NCI-H345 treated with DMSO at 0.1 percent for 48 hours (cell line): ENCODE measurements at regions not wholly inside any gene's neighbourhood (a gene's known extent, or its start where the extent isn't known, plus 50 kb on each side); places are given as distances from the start of the nearest gene placed in this dataset.

Source experiments
- DNase-seq: peaks from one replicate; lab custom pipeline; 2025; ENCODE audit not compliant: unreplicated experiment; lab: John Stamatoyannopoulos, UW

DNA sequence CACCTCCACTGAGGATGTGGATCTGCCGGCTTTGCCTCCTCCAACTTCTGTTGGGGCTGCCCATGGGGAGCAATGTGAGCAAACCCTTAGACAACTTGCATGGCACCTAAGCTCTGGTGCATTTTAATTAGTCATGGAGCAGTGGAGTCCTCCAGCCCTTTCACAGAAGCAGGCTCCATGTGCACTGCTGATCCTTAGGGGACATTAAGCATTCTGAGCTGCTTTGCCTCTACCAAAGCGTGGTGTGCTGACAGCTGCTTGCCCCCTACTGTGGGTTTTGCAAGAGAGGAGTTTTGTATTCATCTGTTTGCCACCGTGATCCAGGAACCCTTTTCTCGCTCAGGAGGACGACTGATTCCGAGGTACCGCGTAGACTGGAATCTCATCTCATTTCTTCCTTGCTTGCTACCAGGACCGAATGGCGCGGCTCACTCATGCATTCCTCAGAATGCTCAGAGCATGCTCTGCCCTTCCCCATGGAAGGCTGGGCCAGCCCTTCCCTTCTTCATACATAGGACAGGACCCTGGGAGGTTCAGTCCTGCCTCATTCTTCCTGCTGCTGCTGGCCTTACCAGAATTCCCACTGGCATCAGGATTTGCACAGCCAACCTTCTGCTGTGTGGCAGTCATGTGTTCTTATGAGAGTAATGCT is 432.5 kb downstream of the GADD45G start:
- DNase-seq: peak; percentile 54

DNA sequence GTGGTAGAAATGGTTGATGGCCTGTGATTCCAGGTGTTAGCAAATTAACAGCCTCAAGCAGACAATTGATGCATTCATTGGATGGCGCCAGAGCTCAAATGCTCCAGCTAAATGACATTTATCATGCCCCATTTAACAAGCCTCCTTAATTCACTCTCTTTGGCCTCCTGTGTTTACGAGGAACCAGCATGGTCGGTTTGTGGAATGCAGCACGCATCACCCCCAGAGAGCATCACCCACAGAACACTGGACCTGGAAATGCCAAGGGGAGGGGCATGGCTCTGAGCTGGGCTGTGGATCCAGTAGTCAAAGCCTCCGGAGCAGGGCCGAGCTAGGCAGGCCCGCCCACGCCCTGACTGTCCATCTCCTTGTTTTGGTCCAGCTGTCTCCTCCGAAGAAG is 434.0 kb downstream of the GADD45G start:
- DNase-seq: peak; percentile 74

- peak; percentile 90 for DNase-seq
These were observed 439.5 kb downstream of the GADD45G start for GRCh38 chr9:90044263-90044662.

DNA sequence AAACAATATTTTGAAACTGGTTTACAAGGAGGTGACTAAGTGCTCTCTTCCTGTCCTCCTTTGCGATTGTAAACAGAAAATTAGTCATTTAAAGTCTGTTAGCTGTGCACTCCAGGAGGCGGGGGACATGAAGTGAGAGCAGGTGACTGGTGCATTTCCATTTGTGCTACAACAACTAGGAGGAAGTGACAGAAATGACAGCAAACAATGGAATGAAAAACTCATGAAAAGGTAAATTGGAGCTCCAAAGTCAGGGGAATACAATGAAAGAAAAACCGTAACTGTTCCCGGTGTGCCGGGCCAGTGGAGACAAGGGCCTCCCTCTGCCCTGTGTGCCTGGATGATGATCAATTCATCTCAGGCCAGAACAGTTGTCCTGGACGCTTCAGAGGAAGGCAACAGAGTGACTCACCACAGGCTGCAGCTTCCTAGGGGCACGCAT is 439.9 kb downstream of the GADD45G start:
- peak; percentile 90 for DNase-seq

- DNase-seq: no peak
These were observed 441.6 kb downstream of the GADD45G start for GRCh38 chr9:90046317-90046861.

- no peak for DNase-seq
These were observed 443.0 kb downstream of the GADD45G start for GRCh38 chr9:90047828-90048227.

- no peak for DNase-seq
These were observed 447.6 kb downstream of the GADD45G start for GRCh38 chr9:90052366-90052765.

- DNase-seq: no peak
These were observed 448.2 kb downstream of the GADD45G start for GRCh38 chr9:90053027-90053426.

GRCh38 chr9:90054810-90055209 is 450.0 kb downstream of the GADD45G start:
- no peak for DNase-seq

DNA sequence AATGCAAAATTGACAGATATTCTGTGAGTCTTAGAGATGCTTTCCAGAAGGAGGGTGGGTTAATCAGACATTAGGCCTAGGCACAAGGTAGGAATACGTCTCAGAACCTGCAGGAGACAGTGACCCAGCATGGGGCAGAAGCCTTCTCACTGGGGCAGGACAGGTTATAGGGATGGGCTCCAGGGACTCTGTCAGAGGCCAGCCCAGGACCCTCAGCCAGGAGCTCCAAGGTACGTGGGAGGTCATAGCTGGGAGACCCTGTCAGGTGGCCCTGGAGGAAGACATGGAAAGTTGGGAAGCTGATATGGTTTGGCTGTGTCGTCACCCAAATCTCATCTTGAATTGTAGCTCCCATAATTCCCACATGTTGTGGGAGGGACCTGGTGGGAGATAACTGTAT is 450.4 kb downstream of the GADD45G start:
- no peak for DNase-seq

DNA sequence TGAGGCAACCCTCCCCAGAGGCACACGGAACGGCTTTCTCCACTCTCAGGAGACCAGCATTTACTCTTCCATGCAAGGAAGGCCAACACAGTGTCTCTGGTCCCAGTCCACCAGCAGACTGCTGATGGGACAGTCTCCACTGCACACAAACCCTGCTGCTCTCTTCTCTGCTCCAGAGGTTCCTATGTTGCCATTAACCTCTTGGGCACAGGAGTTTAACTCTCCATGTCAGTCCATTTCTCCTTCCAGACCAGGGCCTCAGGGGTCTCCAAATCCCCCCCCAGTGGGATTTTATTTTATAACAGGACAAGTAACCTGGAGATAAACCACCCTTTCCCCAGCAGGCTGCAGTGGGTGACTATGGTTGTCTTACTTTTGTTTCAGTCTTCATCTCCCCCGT is 452.5 kb downstream of the GADD45G start:
- DNase-seq: no peak

- DNase-seq: no peak
These were observed 453.5 kb downstream of the GADD45G start for GRCh38 chr9:90058182-90058763.

- no peak for DNase-seq
These were observed 454.6 kb downstream of the GADD45G start for GRCh38 chr9:90059436-90059835.

DNA sequence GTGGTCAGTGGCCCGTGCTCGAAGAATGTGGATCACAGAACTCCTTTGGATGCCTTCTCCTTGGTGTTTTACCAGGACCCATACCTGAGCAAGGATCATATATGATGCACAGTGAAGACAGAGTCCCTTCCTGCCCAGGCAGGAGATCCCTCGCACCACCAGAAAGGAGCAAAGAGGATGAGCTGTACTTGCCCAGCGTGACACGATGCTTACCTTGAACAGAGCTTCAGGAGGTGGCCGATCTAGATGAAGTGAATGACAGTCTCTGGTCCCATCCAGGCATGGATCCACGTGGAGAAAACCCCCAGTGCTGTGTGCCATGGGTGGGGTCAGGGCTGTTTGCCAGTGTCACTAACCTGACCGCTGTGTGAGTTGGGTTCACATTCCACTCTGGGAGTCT is 455.4 kb downstream of the GADD45G start:
- no peak for DNase-seq

DNA sequence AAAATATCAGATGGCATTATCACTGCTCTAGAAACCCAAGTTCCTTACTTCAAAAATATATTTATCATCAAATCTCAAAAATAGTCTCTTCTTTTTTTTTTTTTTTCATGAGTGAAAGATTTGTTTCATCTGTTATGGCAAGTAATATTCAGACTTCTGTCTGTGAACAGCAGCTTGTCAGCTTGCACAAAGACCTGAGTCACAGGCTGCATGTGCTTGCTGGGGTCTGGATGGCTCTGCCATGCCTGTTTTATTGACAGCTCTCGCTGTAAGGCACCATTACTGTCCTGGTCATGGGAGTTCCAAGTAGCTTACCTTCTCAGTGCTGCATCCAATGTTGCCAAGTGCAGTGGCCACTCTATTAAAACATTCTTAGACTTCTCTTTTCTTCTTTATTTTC is 456.4 kb downstream of the GADD45G start:
- DNase-seq: no peak

- no peak for DNase-seq
These were observed 458.2 kb downstream of the GADD45G start for GRCh38 chr9:90062982-90063381.

DNA sequence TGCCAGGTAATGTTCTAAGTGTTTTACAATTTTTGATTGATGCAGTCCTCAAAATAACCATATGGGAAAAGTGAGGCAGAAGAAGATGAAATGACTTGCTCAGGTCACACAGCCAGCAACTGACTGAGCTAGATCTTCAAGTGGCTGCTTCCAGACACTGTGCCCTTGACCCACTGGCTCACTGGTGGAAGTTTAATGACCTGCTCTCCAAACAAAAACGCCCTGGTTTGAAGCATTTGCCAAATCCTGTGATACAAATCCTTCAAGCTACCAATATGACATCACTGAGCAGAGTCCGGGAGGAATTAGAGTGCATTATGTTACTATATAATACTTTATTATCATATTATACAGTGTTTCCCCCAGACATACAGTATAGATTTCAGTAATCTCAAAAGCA is 459.4 kb downstream of the GADD45G start:
- DNase-seq: no peak

GRCh38 chr9:90064971-90065370 is 460.2 kb downstream of the GADD45G start:
- no peak for DNase-seq

DNA sequence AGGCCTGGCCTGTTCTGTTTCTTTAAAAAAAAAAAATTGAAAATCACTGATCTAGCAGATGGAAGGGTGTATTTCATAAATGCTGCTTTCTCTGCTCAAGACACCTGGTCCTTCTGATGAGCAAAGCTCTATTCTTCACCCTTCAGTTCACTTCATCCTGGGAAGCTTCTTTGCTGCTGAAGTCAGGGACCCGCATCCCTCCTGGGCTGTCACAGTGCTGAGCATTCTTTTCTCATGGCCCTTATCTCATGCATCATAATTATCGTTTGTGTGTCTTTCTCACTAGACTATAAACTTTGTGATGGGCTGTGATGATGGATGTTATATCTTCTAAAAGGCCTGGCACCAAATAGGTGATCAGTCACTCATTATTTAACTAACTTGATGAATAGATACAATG is 461.0 kb downstream of the GADD45G start:
- DNase-seq: no peak

DNA sequence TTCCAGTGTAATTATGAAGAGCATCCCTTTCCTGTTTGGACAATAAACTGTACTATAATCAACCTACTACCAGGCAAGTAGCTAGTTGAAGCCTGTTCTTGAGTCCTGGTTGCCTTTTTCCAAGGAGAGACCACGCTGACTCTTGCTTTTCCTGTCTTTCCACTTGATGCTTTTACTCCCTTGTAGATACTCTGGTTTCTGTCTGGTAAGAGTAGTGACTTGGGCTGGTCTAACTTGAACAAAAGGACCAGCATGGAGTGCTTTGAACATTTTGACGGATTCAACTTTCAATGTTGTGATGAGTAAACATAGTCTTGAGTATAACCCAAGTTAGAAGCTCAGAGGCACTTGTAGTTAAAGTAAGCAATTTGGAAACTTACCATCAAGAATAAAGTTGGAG is 464.3 kb downstream of the GADD45G start:
- DNase-seq: no peak

DNA sequence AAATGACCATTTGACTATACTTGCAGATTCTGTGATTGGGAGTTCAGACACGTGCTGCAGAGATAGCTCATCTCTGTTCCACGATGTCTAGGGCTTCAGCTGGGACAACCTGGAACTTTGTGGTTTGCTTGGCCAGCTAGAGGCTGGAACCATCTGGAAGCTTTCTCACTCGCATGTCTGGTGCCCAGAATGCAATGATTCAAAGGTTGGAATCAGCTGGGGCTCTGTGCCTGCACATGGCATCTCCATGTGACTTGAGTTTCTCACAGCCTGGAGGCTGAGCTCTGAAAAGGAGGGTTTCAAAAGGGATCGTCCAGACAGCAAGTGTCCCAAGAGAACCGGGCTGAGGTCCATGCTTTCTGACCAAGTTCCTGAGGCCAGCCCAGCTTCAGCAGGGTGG is 465.2 kb downstream of the GADD45G start:
- no peak for DNase-seq

GRCh38 chr9:90070469-90070868 is 465.7 kb downstream of the GADD45G start:
- no peak for DNase-seq
